ENCODE measurements at regions not wholly inside any gene's neighbourhood (a gene's known extent, or its start where the extent isn't known, plus 50 kb on each side); places are given as distances from the start of the nearest gene placed in this dataset.

DNA sequence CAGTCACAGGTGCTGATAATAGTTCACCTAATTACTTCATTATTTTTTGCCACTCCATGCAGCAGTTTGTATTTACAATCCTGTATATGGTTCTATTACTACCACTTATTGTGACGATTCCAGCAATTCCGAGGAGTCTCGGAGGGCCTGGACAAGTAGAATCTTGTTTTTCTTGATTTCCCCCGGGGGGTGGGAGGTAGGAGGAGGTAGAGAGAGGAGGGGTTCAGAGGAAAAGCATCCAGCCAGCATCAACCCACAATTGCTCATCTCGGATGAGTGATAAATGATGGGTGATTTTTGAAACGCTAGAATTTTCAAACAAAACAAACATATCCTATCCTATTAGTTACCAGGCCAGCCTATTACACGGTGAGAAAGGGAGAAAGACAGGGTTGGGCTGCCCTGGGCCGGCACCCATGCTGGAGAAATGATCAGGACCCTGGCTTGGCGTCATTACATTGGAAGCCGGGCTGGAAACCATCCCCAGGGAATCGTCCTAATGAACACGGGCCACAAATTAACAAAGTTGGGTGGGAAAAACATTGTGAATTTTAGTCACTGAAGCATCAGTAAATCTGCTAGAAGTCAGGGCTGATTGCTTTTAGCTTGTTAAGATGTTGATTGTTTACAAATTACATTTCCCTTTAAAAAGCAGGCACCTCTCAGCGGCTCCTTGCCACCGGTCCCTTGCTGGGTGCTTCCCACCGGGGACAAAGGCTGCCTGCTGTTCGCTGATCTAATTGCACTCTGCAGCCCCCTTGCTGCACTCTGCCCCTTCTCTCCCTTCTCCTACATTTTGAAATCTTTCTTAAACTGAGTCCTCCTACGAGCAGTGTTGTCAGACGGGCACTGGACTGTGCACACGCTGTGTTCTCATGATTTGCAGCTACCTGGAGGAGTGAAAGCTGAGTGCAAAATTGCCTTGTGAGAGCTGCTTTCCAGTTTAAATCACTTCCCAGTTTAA, 95.5 kb downstream of the FAM204A start:
- Histone ChIP-seq H3K36me3 (ENCODE audit: control insufficient read depth, insufficient read depth, low read length) (no peaks in the 10 kb centered on the region), H3K9me3 (ENCODE audit: control insufficient read depth, low read length) (no peaks in the 10 kb centered on the region), H3K4me1 (ENCODE audit: control insufficient read depth, insufficient read depth, low read length) (peaks cover 23% of the 10 kb centered on the region), H3K27me3 (ENCODE audit: control insufficient read depth, insufficient read depth, low read length, poor library complexity, severe bottlenecking) (peaks cover 72% of the 10 kb centered on the region), H3K4me3 (ENCODE audit: insufficient read depth, low read depth, low read length) (no peak overlapping the region), H3K27ac (ENCODE audit: insufficient read depth, low read depth, low read length, poor library complexity, severe bottlenecking) (no peak overlapping the region)
- 5 to 8% methylated on average over 17 to 18 of the region's 19 CpGs for WGBS, 2 experiments

DNA sequence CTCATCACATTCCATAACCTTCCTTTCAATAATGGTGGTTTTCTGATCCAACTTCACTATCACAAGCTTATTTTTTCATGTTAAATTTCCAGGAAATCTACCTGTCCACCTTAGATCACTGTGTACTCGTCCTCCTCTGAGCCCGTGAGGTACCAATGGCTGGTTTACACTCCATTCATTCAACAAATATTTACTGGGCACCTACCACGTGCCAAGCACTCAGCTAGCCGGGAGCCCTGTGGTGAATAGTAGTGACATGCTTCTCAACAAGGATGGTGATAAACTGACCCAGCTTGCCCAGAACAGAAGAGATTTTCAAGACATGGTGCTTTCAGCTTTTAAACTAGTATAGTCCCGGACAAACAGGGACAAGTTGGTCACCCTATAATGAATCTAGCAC, 98.2 kb downstream of the FAM204A start:
- peaks cover 26% of the 10 kb centered on the region for H3K4me1 ChIP-seq (ENCODE audit: control insufficient read depth, insufficient read depth, low read length)
- no peaks in the 10 kb centered on the region for H3K36me3 ChIP-seq (ENCODE audit: control insufficient read depth, insufficient read depth, low read length)
- no peaks in the 10 kb centered on the region for H3K9me3 ChIP-seq (ENCODE audit: control insufficient read depth, low read length)
- H3K27ac ChIP-seq (ENCODE audit: insufficient read depth, low read depth, low read length, poor library complexity, severe bottlenecking), result no peak overlapping the region
- WGBS, 2 experiments, result 90 to 91% methylated on average over 5 of the region's 5 CpGs
- peaks cover 60% of the 10 kb centered on the region for H3K27me3 ChIP-seq (ENCODE audit: control insufficient read depth, insufficient read depth, low read length, poor library complexity, severe bottlenecking)
- no peak overlapping the region for H3K4me3 ChIP-seq (ENCODE audit: insufficient read depth, low read depth, low read length)

DNA sequence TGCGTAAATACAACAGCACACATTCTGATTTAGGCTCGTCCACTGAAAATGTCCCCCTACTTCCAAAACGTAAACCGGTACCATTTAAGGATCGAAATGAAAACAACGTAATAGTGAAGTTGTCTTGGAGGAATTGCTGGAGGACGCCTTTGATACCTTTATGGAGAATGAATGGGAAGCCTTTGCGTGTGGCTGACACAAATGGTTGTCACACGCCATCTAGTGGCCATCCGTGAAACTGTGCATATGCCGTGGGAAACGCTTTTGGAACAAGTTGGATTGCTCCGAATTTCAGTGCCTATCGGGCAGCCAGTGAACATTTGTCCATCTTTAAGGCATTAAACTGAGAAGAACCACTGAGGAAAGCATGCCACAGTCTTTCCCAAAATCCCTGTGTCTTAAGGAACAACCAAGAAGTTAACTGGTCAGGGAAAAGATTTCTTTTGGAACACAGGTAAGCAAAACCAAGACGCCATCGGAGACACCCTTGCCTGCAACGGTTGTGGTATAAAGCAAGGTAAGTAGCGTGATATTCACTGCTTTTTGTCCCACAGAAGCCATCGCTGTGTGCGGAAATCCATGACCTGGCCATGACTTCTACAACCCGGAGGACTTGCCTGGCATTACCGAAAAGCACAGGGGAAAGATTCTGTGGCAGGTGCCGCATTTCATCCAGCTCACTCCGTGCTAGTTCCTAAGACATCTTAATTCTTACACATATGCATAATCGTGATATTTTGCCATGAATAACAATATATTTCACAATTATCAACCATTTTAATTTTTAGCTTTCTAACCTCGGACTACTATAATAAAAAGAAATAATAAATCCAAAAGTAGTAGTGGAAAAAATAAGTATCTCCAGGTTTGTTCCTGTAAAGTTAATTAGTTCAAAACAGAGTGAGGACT, 100.6 kb downstream of the FAM204A start:
- peaks cover 42% of the 10 kb centered on the region for H3K27me3 ChIP-seq (ENCODE audit: control insufficient read depth, insufficient read depth, low read length, poor library complexity, severe bottlenecking)
- 37 to 38% methylated on average over 25 of the region's 26 CpGs for WGBS, 2 experiments
- no peak overlapping the region for H3K4me3 ChIP-seq (ENCODE audit: insufficient read depth, low read depth, low read length)
- H3K4me1 ChIP-seq (ENCODE audit: control insufficient read depth, insufficient read depth, low read length), result peaks cover 22% of the 10 kb centered on the region
- no peaks in the 10 kb centered on the region for H3K9me3 ChIP-seq (ENCODE audit: control insufficient read depth, low read length)
- H3K36me3 ChIP-seq (ENCODE audit: control insufficient read depth, insufficient read depth, low read length), result no peaks in the 10 kb centered on the region
- no peak overlapping the region for H3K27ac ChIP-seq (ENCODE audit: insufficient read depth, low read depth, low read length, poor library complexity, severe bottlenecking)

DNA sequence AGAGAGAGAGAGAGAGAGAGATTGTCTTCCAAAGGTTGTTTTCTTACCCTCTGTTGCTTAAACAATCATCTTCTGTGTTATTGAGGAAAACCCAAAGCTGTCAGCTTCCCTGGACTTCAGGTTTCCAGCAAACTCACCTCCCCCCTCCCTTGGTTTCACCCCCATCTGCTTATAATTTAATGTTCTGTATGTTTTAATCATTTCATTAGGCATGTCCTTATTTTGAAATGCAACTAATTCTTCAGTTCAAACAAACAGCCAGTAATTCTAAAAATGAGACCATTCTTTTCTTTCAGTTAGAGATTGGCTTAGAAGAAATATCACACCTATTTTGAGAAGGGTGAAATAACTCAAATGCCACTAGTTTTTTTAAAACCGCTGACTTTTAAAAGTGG, 102.9 kb downstream of the FAM204A start:
- WGBS, 2 experiments, result 92 to 100% methylated on average over 1 of the region's 1 CpG
- H3K4me3 ChIP-seq (ENCODE audit: insufficient read depth, low read depth, low read length), result no peak overlapping the region
- no peak overlapping the region for H3K27ac ChIP-seq (ENCODE audit: insufficient read depth, low read depth, low read length, poor library complexity, severe bottlenecking)
- no peaks in the 10 kb centered on the region for H3K9me3 ChIP-seq (ENCODE audit: control insufficient read depth, low read length)
- H3K36me3 ChIP-seq (ENCODE audit: control insufficient read depth, insufficient read depth, low read length), result no peaks in the 10 kb centered on the region
- H3K4me1 ChIP-seq (ENCODE audit: control insufficient read depth, insufficient read depth, low read length), result peaks cover 15% of the 10 kb centered on the region
- H3K27me3 ChIP-seq (ENCODE audit: control insufficient read depth, insufficient read depth, low read length, poor library complexity, severe bottlenecking), result peaks cover 28% of the 10 kb centered on the region

DNA sequence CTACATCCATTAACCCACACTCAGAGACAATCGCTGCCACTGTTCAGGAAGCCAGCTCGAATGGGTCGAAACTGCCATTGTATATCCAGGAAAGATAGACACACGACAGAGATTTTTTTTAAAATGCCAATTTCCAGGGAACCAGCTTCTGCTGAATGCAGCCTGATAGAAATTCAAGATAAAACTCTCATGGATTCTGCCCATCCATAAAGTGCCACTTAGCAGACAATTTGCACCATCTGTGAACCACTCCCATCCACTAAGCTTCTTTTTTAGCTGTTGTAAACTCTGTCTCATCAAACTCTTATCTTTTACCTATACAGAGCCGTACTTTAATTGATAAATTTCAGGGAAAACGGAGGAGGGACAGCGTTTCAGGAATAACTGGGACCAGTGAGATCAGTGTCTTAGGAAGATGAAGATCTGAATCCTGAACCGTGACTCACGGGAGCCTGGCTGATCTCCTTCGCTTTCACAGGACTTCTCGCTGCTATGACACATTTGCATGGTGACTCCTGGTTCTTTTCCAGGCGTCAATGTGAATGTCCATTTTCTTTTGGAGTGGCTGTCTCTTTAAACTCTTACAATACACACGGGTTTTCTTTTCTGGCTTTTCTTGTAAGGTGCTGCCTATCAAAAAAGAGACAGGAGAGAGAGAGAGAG, 103.4 kb downstream of the FAM204A start:
- Histone ChIP-seq H3K27ac (ENCODE audit: insufficient read depth, low read depth, low read length, poor library complexity, severe bottlenecking) (no peak overlapping the region), H3K27me3 (ENCODE audit: control insufficient read depth, insufficient read depth, low read length, poor library complexity, severe bottlenecking) (peaks cover 25% of the 10 kb centered on the region), H3K4me3 (ENCODE audit: insufficient read depth, low read depth, low read length) (no peak overlapping the region), H3K36me3 (ENCODE audit: control insufficient read depth, insufficient read depth, low read length) (no peaks in the 10 kb centered on the region), H3K4me1 (ENCODE audit: control insufficient read depth, insufficient read depth, low read length) (peaks cover 10% of the 10 kb centered on the region), H3K9me3 (ENCODE audit: control insufficient read depth, low read length) (no peaks in the 10 kb centered on the region)
- WGBS, 2 experiments, result 83% methylated on average over 12 to 13 of the region's 13 CpGs

DNA sequence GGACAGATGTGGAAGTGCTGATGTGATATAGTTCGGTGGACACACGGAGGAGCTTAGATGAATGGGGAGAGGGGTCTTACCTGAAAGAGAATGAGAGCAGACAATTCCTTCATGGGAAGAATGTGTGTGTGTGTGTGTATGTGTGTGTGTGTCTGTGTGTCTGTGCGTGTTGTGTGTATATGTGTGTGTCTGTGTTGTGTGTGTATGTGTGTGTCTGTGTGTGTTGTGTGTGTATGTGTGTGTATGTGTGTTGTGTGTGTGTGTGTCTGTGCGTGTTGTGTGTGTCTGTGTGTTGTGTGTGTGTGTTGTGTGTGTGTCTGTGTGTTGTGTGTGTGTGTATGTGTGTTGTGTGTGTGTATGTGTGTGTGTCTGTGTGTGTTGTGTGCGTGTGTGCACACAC, 104.2 kb downstream of the FAM204A start:
- peaks cover 5% of the 10 kb centered on the region for H3K4me1 ChIP-seq (ENCODE audit: control insufficient read depth, insufficient read depth, low read length)
- H3K4me3 ChIP-seq (ENCODE audit: insufficient read depth, low read depth, low read length), result no peak overlapping the region
- H3K27me3 ChIP-seq (ENCODE audit: control insufficient read depth, insufficient read depth, low read length, poor library complexity, severe bottlenecking), result peaks cover 17% of the 10 kb centered on the region
- no peaks in the 10 kb centered on the region for H3K9me3 ChIP-seq (ENCODE audit: control insufficient read depth, low read length)
- H3K36me3 ChIP-seq (ENCODE audit: control insufficient read depth, insufficient read depth, low read length), result no peaks in the 10 kb centered on the region
- H3K27ac ChIP-seq (ENCODE audit: insufficient read depth, low read depth, low read length, poor library complexity, severe bottlenecking), result no peak overlapping the region
- WGBS, 2 experiments, result 81 to 85% methylated on average over 5 of the region's 5 CpGs

DNA sequence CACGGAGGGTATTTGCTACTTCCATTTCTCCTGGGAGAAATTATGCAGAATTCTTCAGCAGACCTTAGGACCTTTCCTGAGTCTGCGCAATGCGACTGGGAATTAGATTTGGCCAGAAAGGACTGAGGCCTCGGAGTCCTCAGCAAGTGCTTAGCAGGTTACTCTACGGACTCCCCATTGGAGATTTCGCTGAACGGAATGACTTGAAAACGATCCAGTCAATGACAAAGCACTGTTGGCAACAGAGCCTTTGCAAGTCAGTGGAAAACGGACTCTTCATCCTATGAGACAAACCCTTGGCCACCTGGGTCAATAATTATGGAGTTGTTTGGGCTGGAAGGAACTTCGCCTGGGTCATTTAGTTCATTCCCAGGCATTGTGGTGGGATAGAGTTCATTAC, 107.4 kb downstream of the FAM204A start:
- Histone ChIP-seq H3K9me3 (ENCODE audit: control insufficient read depth, low read length) (no peaks in the 10 kb centered on the region), H3K4me1 (ENCODE audit: control insufficient read depth, insufficient read depth, low read length) (no peaks in the 10 kb centered on the region), H3K4me3 (ENCODE audit: insufficient read depth, low read depth, low read length) (no peak overlapping the region), H3K27me3 (ENCODE audit: control insufficient read depth, insufficient read depth, low read length, poor library complexity, severe bottlenecking) (no peaks in the 10 kb centered on the region), H3K27ac (ENCODE audit: insufficient read depth, low read depth, low read length, poor library complexity, severe bottlenecking) (no peak overlapping the region), H3K36me3 (ENCODE audit: control insufficient read depth, insufficient read depth, low read length) (no peaks in the 10 kb centered on the region)
- 91 to 95% methylated on average over 10 of the region's 10 CpGs for WGBS, 2 experiments

DNA sequence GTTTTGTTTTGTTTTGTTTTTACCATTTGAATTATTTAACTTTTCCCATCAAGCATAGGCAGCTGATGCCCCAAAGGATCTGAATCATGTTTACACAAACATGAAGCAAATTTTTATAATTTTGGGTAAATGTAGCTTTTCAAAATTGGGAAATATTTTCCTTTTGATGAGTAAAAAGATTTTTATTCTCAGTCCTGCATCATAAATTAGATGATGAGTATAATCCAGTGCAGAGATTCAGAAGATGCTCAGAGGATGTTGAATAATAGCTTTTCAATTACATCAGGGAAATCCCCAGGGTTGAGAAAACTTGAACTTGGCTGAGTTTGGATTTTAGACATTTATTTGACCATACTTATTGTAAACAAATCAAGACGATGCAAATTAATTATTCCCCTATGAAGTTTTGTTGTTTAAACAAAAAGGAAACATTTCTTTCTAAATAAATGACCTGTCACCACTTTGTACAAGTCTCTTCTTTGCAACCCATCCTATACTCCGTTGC, 121.7 kb downstream of the FAM204A start:
- Histone ChIP-seq H3K4me3 (ENCODE audit: insufficient read depth, low read depth, low read length) (no peak overlapping the region), H3K36me3 (ENCODE audit: control insufficient read depth, insufficient read depth, low read length) (no peaks in the 10 kb centered on the region)
- 97 to 100% methylated on average over 1 to 2 of the region's 2 CpGs for WGBS, 2 experiments

DNA sequence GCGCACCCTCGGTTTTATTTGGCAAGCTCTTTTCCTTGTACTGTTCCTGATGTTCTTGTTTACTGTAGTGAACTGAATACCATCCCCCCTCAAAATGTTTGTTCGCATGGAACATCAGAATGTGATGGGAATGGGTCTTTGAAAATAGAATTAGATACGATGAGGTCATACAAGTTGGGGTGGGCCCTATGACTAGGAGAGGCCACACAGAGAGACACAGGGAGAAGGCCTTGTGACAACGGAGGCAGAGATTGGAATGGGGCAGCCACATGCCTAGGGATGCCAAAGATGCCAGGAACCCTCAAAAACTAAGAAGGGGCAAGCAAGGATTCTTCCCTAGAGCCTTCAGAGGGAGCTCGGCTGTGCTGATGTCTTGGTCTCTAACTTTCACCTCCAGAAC, 123.6 kb downstream of the FAM204A start:
- 85 to 93% methylated on average over 6 of the region's 6 CpGs for WGBS, 2 experiments
- no peak overlapping the region for H3K27ac ChIP-seq (ENCODE audit: insufficient read depth, low read depth, low read length, poor library complexity, severe bottlenecking)
- no peaks in the 10 kb centered on the region for H3K27me3 ChIP-seq (ENCODE audit: control insufficient read depth, insufficient read depth, low read length, poor library complexity, severe bottlenecking)
- H3K4me1 ChIP-seq (ENCODE audit: control insufficient read depth, insufficient read depth, low read length), result peaks cover 5% of the 10 kb centered on the region
- H3K4me3 ChIP-seq (ENCODE audit: insufficient read depth, low read depth, low read length), result no peak overlapping the region
- no peaks in the 10 kb centered on the region for H3K36me3 ChIP-seq (ENCODE audit: control insufficient read depth, insufficient read depth, low read length)
- no peaks in the 10 kb centered on the region for H3K9me3 ChIP-seq (ENCODE audit: control insufficient read depth, low read length)

More for the DNA sequence above, 121.7 kb downstream of the FAM204A start:
- Histone ChIP-seq H3K27me3 (ENCODE audit: control insufficient read depth, insufficient read depth, low read length, poor library complexity, severe bottlenecking) (no peaks in the 10 kb centered on the region), H3K4me1 (ENCODE audit: control insufficient read depth, insufficient read depth, low read length) (peaks cover 5% of the 10 kb centered on the region), H3K27ac (ENCODE audit: insufficient read depth, low read depth, low read length, poor library complexity, severe bottlenecking) (no peak overlapping the region), H3K9me3 (ENCODE audit: control insufficient read depth, low read length) (no peaks in the 10 kb centered on the region)

Measured in ectodermal cell (in vitro differentiated cells).